Chondrocyte (in vitro differentiated cells): ENCODE measurements at regions not wholly inside any gene's neighbourhood (a gene's known extent, or its start where the extent isn't known, plus 50 kb on each side); places are given as distances from the start of the nearest gene placed in this dataset.
A peak's percentile ranks its signal among the peaks of the same experiment; 100 is the strongest.

Experiments used
- DNase-seq: peaks from one replicate; pipeline ENCODE4 v3.0.0; 2021; ENCODE audit warnings: mixed read lengths, low spot score
- H3K27ac Mint-ChIP-seq: one replicate; pipeline ENCODE4 v1.8.0; 2021; ENCODE audit warnings: mild to moderate bottlenecking, moderate library complexity, mixed read lengths; ENCODE audit not compliant: unreplicated experiment
- H3K27me3 Mint-ChIP-seq: 2 replicates; pipeline ENCODE4 v1.8.0; 2021; ENCODE audit warnings: low read depth, mixed read lengths
- H3K36me3 Mint-ChIP-seq: 2 replicates; pipeline ENCODE4 v1.8.0; 2021; ENCODE audit warnings: low read depth, mixed read lengths
- H3K4me1 Mint-ChIP-seq: 2 replicates; pipeline ENCODE4 v1.8.0; 2021; ENCODE audit warnings: low read depth, mild to moderate bottlenecking, mixed read lengths
- H3K4me3 Mint-ChIP-seq: one replicate; pipeline ENCODE4 v1.8.0; 2021; ENCODE audit warnings: mild to moderate bottlenecking, moderate library complexity, mixed read lengths; ENCODE audit not compliant: unreplicated experiment
- H3K9me3 Mint-ChIP-seq: 2 replicates; pipeline ENCODE4 v1.8.0; 2021; ENCODE audit warnings: low read depth, mixed read lengths
- TF ChIP-seq, protein P1 (sequence below): fragments of 200-600 bp; sonication (generic); IDR thresholded peaks from 2 replicates; pipeline ENCODE4 v1.5.0; 2021; ENCODE audit warnings: antibody characterized with exemption, mild to moderate bottlenecking, moderate library complexity

DNA sequence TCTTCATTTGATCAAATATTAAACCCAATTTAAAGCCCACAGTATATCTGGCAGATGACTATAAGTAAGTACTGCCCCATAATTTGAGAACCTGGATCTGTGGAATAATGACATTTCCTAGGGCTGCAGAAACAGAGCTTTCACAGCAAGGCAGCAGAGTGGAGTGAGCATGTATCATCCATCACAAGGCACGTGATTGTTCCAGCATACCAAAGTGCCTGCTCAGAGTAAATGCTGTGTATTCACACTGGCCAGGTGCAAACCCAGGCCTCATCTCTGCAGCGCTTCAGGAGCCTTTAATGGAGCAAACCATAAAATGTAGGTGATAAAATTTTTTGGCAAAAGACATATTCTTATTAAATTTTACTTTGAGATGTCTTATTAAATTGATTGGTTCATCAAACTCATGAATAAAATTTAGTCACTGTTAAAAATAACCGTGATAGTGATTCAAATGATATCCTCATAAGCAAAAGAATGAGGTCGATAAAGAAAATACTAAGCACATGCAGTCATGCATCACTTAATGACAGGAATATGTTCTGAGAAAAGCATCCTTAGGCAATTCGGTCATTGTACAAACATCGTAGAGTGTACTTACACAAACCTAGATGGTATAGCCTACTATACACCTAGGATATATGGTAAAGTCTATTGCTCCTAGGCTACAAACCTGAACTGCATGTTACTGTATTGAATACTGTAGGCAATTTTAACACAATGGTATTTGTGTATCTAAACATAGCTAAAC, 99.3 kb upstream of the SLC24A5 start:
- H3K9me3 Mint-ChIP-seq, result no peaks in the 10 kb centered on the region
- H3K4me3 Mint-ChIP-seq, result no peak overlapping the region
- H3K36me3 Mint-ChIP-seq, result no peaks in the 10 kb centered on the region
- no peak for DNase-seq
- no peaks in the 10 kb centered on the region for H3K4me1 Mint-ChIP-seq
- peaks cover 9% of the 10 kb centered on the region for H3K27me3 Mint-ChIP-seq
- H3K27ac Mint-ChIP-seq, result no peak overlapping the region
- TF ChIP-seq, protein P1, sequence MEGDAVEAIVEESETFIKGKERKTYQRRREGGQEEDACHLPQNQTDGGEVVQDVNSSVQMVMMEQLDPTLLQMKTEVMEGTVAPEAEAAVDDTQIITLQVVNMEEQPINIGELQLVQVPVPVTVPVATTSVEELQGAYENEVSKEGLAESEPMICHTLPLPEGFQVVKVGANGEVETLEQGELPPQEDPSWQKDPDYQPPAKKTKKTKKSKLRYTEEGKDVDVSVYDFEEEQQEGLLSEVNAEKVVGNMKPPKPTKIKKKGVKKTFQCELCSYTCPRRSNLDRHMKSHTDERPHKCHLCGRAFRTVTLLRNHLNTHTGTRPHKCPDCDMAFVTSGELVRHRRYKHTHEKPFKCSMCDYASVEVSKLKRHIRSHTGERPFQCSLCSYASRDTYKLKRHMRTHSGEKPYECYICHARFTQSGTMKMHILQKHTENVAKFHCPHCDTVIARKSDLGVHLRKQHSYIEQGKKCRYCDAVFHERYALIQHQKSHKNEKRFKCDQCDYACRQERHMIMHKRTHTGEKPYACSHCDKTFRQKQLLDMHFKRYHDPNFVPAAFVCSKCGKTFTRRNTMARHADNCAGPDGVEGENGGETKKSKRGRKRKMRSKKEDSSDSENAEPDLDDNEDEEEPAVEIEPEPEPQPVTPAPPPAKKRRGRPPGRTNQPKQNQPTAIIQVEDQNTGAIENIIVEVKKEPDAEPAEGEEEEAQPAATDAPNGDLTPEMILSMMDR, result no peak

- no peak for DNase-seq
- Mint-ChIP-seq H3K4me1 (no peaks in the 10 kb centered on the region), H3K9me3 (no peaks in the 10 kb centered on the region), H3K27ac (no peak overlapping the region), H3K4me3 (no peak overlapping the region), H3K27me3 (peaks cover 17% of the 10 kb centered on the region), H3K36me3 (no peaks in the 10 kb centered on the region)
- TF ChIP-seq, protein P1, result peak; percentile 53
Measured at GRCh38 chr15:48025118-48025517, 95.7 kb upstream of the SLC24A5 start.

DNA sequence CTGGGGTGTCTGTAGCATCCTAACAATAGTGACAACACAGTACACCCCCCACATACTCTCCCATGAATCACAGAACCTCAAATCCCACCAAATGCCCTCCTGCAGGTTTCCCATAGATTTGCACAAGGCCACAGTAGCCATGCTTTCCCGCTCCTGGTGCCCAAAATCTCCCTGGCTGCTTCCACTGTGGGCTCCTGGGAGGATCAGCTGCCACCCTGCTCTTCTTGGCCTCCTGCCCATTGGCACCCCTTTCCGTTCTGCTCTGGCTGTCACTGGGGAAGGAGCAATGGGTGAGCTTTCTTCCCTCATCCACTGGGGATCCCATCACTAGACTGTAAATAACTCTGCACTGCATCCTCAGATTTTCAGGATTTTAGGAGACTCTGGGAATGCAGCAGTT, 92.1 kb upstream of the SLC24A5 start:
- H3K4me1 Mint-ChIP-seq, result no peaks in the 10 kb centered on the region
- H3K27me3 Mint-ChIP-seq, result peaks cover 26% of the 10 kb centered on the region

GRCh38 chr15:48029642-48030041, 91.1 kb upstream of the SLC24A5 start:
- no peaks in the 10 kb centered on the region for H3K9me3 Mint-ChIP-seq

More for the DNA sequence above, 92.1 kb upstream of the SLC24A5 start:
- H3K36me3 Mint-ChIP-seq, result no peaks in the 10 kb centered on the region
- TF ChIP-seq, protein P1, result no peak
- H3K9me3 Mint-ChIP-seq, result no peaks in the 10 kb centered on the region
- H3K27ac Mint-ChIP-seq, result no peak overlapping the region
- H3K4me3 Mint-ChIP-seq, result no peak overlapping the region
- DNase-seq, result no peak

GRCh38 chr15:48031466-48031865, 89.3 kb upstream of the SLC24A5 start:
- Mint-ChIP-seq H3K27ac (no peak overlapping the region), H3K36me3 (no peaks in the 10 kb centered on the region), H3K27me3 (peaks cover 36% of the 10 kb centered on the region), H3K4me3 (no peak overlapping the region), H3K4me1 (no peaks in the 10 kb centered on the region), H3K9me3 (no peaks in the 10 kb centered on the region)
- TF ChIP-seq, protein P1, result no peak
- DNase-seq, result no peak

More at GRCh38 chr15:48029642-48030041, 91.1 kb upstream of the SLC24A5 start:
- Mint-ChIP-seq H3K4me3 (no peak overlapping the region), H3K4me1 (no peaks in the 10 kb centered on the region), H3K27me3 (peaks cover 34% of the 10 kb centered on the region), H3K36me3 (no peaks in the 10 kb centered on the region), H3K27ac (no peak overlapping the region)
- no peak for DNase-seq
- TF ChIP-seq, protein P1, result no peak
